ENCODE measurements at regions not wholly inside any gene's neighbourhood (a gene's known extent, or its start where the extent isn't known, plus 50 kb on each side); places are given as distances from the start of the nearest gene placed in this dataset.
A peak's percentile ranks its signal among the peaks of the same experiment; 100 is the strongest.

- H3K9me3 ChIP-seq (replicated peaks in 1 of 3) = no peaks in the 10 kb centered on the region
- no peaks in the 10 kb centered on the region for H3K27me3 ChIP-seq
- H3K27ac ChIP-seq = no peak overlapping the region
- TF ChIP-seq CTCF (IDR thresholded peaks at IDR 0.05) (no peak), POLR2A (IDR thresholded peaks at IDR 0.05) (no peak)
- no peak for DNase-seq
- peaks cover 8 to 9% of the 10 kb centered on the region in 2 donors for H3K4me1 ChIP-seq (replicated peaks in 1 of 2)
- no peaks in the 10 kb centered on the region for H3K36me3 ChIP-seq (replicated peaks in 1 of 2)
- WGBS, 4 donors = 63 to 75% (median 71%) methylated on average over 1 of the region's 1 CpG
- no peak overlapping the region for H3K4me3 ChIP-seq
- intact Hi-C loops (cut with DNase I) = no loop called here
These were observed 51.9 kb upstream of the RAI14 start for GRCh38 chr5:34604119-34604675.

- TF ChIP-seq POLR2A (IDR thresholded peaks at IDR 0.05) (no peak), CTCF (IDR thresholded peaks at IDR 0.05) (no peak)
- H3K9me3 ChIP-seq (replicated peaks in 1 of 3) = no peaks in the 10 kb centered on the region
- H3K27ac ChIP-seq = peak overlapping the region in 4 of 5 donors; percentile 27 to 53 (median 44)
- WGBS, 4 donors = 38 to 48% (median 46%) methylated on average over 4 of the region's 4 CpGs
- no peaks in the 10 kb centered on the region for H3K36me3 ChIP-seq (replicated peaks in 1 of 2)
- peaks cover 8 to 10% of the 10 kb centered on the region in 2 donors for H3K4me1 ChIP-seq (replicated peaks in 1 of 2)
- no peak overlapping the region for H3K4me3 ChIP-seq
- intact Hi-C loops (cut with DNase I) = no loop called here
- DNase-seq = peak; percentile 43 to 87 (median 83)
- no peaks in the 10 kb centered on the region for H3K27me3 ChIP-seq
These were observed 50.0 kb upstream of the RAI14 start for GRCh38 chr5:34606101-34606500.

Small RNA genes in the stretch of these regions (small RNA-seq; reads per million reads assigned to genes)
- gene AC139792.3 = 0 reads per million in 2 donors

Data from adrenal gland (tissue), 9 donors.